ENCODE measurements at regions not wholly inside any gene's neighbourhood (a gene's known extent, or its start where the extent isn't known, plus 50 kb on each side); places are given as distances from the start of the nearest gene placed in this dataset.
A peak's percentile ranks its signal among the peaks of the same experiment; 100 is the strongest.
"Not testable (repeated sequence)": the region's sequence is repeated elsewhere in the genome, so short reads cannot be mapped to it uniquely, and the experiment has no call there.

DNA sequence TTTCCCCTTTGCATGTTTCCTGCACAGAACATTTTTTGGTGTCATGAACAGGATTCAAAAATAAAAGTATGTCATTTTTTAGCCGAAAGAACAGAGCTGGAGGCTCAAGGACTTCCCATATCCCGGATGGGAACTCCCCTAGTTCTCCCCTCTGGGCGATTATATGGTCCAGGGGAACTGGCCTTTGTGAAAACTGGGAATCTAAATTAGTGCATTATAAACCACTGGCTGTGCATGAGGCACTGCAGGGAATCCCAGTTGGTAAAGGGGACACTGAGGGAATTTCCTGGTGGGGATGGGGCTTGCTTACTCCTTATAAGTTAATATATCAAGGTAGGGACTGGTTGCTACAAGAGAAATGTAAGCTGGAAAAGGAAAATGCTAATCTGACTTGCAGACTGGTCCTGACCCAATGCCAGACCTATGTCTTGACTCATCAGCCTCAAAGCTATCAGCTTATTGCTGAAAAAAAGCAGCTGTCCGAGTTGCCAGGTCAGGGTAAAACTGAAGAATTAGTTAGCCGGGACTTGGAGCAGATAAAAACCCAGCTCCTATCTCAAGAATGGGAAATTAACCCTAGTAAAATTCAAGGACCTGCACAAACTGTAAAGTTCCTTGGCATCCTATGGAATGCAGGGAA is 122.6 kb downstream of the FCRL5 start:
- H3K9ac ChIP-seq (ENCODE audit: low read length), result peak overlapping the region; percentile 32; the same call in 1 of the 2 replicates
- no peaks in the 10 kb centered on the region for H3K9me3 ChIP-seq (ENCODE audit: insufficient read depth, low read length)
- H2AFZ ChIP-seq (ENCODE audit: low read depth, low read length), result no peak overlapping the region
- peaks cover 14% of the 10 kb centered on the region for H3K4me1 ChIP-seq (ENCODE audit: low read length)
- no peaks in the 10 kb centered on the region for H3K36me3 ChIP-seq (replicated peaks; ENCODE audit: low read depth, low read length)
- H3K4me2 ChIP-seq (ENCODE audit: low read length), result peak overlapping the region; percentile 51
- no peak overlapping the region; the same call in 1 of the 2 replicates for H3K4me3 ChIP-seq (ENCODE audit: low read length)
- TF ChIP-seq, protein P1, sequence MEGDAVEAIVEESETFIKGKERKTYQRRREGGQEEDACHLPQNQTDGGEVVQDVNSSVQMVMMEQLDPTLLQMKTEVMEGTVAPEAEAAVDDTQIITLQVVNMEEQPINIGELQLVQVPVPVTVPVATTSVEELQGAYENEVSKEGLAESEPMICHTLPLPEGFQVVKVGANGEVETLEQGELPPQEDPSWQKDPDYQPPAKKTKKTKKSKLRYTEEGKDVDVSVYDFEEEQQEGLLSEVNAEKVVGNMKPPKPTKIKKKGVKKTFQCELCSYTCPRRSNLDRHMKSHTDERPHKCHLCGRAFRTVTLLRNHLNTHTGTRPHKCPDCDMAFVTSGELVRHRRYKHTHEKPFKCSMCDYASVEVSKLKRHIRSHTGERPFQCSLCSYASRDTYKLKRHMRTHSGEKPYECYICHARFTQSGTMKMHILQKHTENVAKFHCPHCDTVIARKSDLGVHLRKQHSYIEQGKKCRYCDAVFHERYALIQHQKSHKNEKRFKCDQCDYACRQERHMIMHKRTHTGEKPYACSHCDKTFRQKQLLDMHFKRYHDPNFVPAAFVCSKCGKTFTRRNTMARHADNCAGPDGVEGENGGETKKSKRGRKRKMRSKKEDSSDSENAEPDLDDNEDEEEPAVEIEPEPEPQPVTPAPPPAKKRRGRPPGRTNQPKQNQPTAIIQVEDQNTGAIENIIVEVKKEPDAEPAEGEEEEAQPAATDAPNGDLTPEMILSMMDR (IDR thresholded peaks at IDR 0.05; ENCODE audit: low read depth, low read length), result no peak
- no peak for TF ChIP-seq EZH2phosphoT487 (IDR thresholded peaks at IDR 0.05; ENCODE audit: low read depth)
- H4K20me1 ChIP-seq (ENCODE audit: insufficient read depth, low read length), result no peaks in the 10 kb centered on the region
- no peaks in the 10 kb centered on the region for H3K27me3 ChIP-seq (ENCODE audit: low read depth, low read length)
- peak overlapping the region; percentile 60 for H3K27ac ChIP-seq (ENCODE audit: low read length)
- no peaks in the 10 kb centered on the region for H3K79me2 ChIP-seq (ENCODE audit: low read length)

DNA sequence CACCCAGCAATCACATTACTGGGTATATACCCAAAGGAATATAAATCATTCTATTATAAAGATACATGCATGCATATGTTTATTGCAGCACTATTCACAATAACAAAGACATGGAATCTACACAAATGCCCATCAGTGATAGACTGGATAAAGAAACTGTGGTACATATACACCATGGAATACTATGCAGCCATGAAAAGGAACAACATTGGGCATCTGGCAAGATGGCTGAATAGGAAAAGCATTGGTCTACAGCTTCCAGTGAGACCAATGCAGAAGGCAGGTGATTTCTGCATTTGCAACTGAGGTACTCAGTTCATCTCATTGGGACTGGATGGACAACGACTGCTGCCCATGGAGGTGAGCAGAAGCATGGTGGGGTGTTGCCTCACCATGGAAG is 128.6 kb downstream of the FCRL5 start:
- not testable (repeated sequence) for H4K20me1 ChIP-seq (ENCODE audit: insufficient read depth, low read length); H3K27ac ChIP-seq (ENCODE audit: low read length); H3K79me2 ChIP-seq (ENCODE audit: low read length); H3K9ac ChIP-seq (ENCODE audit: low read length); H3K4me3 ChIP-seq (ENCODE audit: low read length); H2AFZ ChIP-seq (ENCODE audit: low read depth, low read length); H3K9me3 ChIP-seq (ENCODE audit: insufficient read depth, low read length); H3K4me1 ChIP-seq (ENCODE audit: low read length); H3K4me2 ChIP-seq (ENCODE audit: low read length); H3K36me3 ChIP-seq (replicated peaks; ENCODE audit: low read depth, low read length)
- peaks cover 22% of the 10 kb centered on the region; the same call in 1 of the 2 replicates for H3K27me3 ChIP-seq (ENCODE audit: low read depth, low read length)

GRCh38 chr1:157419845-157420542 is 132.3 kb downstream of the FCRL5 start:
- Histone ChIP-seq H3K9me3 (ENCODE audit: insufficient read depth, low read length) (no peaks in the 10 kb centered on the region), H3K4me1 (ENCODE audit: low read length) (no peaks in the 10 kb centered on the region), H3K4me3 (ENCODE audit: low read length) (no peak overlapping the region), H3K4me2 (ENCODE audit: low read length) (no peak overlapping the region), H3K36me3 (replicated peaks; ENCODE audit: low read depth, low read length) (no peaks in the 10 kb centered on the region), H3K27ac (ENCODE audit: low read length) (no peak overlapping the region), H3K27me3 (ENCODE audit: low read depth, low read length) (peaks cover 36% of the 10 kb centered on the region), H3K9ac (ENCODE audit: low read length) (no peak overlapping the region), H4K20me1 (ENCODE audit: insufficient read depth, low read length) (no peaks in the 10 kb centered on the region), H2AFZ (ENCODE audit: low read depth, low read length) (no peak overlapping the region), H3K79me2 (ENCODE audit: low read length) (no peaks in the 10 kb centered on the region)
- TF ChIP-seq, protein P1 (IDR thresholded peaks at IDR 0.05; ENCODE audit: low read depth, low read length), result no peak
- TF ChIP-seq EZH2phosphoT487 (IDR thresholded peaks at IDR 0.05; ENCODE audit: low read depth), result no peak

- no peak overlapping the region for H3K4me3 ChIP-seq (ENCODE audit: low read length)
- H4K20me1 ChIP-seq (ENCODE audit: insufficient read depth, low read length), result no peaks in the 10 kb centered on the region
- H3K4me1 ChIP-seq (ENCODE audit: low read length), result no peaks in the 10 kb centered on the region
- no peaks in the 10 kb centered on the region for H3K9me3 ChIP-seq (ENCODE audit: insufficient read depth, low read length)
- no peak overlapping the region for H3K4me2 ChIP-seq (ENCODE audit: low read length)
- H2AFZ ChIP-seq (ENCODE audit: low read depth, low read length), result no peak overlapping the region
- H3K36me3 ChIP-seq (replicated peaks; ENCODE audit: low read depth, low read length), result no peaks in the 10 kb centered on the region
- H3K27ac ChIP-seq (ENCODE audit: low read length), result no peak overlapping the region
- TF ChIP-seq, protein P1 (IDR thresholded peaks at IDR 0.05; ENCODE audit: low read depth, low read length), result no peak
- no peak for TF ChIP-seq EZH2phosphoT487 (IDR thresholded peaks at IDR 0.05; ENCODE audit: low read depth)
- H3K9ac ChIP-seq (ENCODE audit: low read length), result no peak overlapping the region
- no peaks in the 10 kb centered on the region for H3K79me2 ChIP-seq (ENCODE audit: low read length)
- peaks cover 36% of the 10 kb centered on the region for H3K27me3 ChIP-seq (ENCODE audit: low read depth, low read length)
Observed at GRCh38 chr1:157418659-157419058, 133.7 kb downstream of the FCRL5 start.

Data from OCI-LY3 (cell line).